A673 (cell line): ENCODE measurements at regions not wholly inside any gene's neighbourhood (a gene's known extent, or its start where the extent isn't known, plus 50 kb on each side); places are given as distances from the start of the nearest gene placed in this dataset.

Experiments used
- BruUV-seq: library from RNA; stranded (reverse); fragments of 400-500 nt; replicated peaks from 2 replicates; lab custom pipeline; 2021; lab: Mats Ljungman, UMichigan
- CTCF ChIA-PET: fragments of 300-600 bp; sonication (Branson Sonifier 250); formaldehyde crosslinking; loops from one replicate; lab custom pipeline; 2022; ENCODE audit warnings: antibody characterized with exemption; lab: Charles Lee
- POLR2A ChIA-PET: fragments of 300-600 bp; sonication (Branson Sonifier 250); formaldehyde crosslinking; loops from one replicate; lab custom pipeline; 2022; ENCODE audit warnings: antibody characterized with exemption; ENCODE audit not compliant: low non-redundant PET; lab: Charles Lee
- DNase-seq: peaks from one replicate; pipeline ENCODE4 v3.0.0-alpha.2; 2015; ENCODE audit warnings: low spot score
- H3K27ac ChIP-seq: fragments of 200-600 bp; sonication (generic); 2 replicates; pipeline ENCODE4 v1.5.1; 2016; ENCODE audit warnings: mixed run types, low read depth, mild to moderate bottlenecking, mixed read lengths, antibody characterized with exemption, low read length; ENCODE audit not compliant: poor library complexity, severe bottlenecking
- H3K27me3 ChIP-seq: fragments of 200-600 bp; sonication (generic); replicated peaks from 2 replicates; pipeline ENCODE4 v1.6.1; 2017; ENCODE audit warnings: mixed run types, low read depth, mild to moderate bottlenecking, mixed read lengths, antibody characterized with exemption, low read length; ENCODE audit not compliant: insufficient read depth, poor library complexity
- H3K36me3 ChIP-seq: fragments of 200-600 bp; sonication (generic); 2 replicates; pipeline ENCODE4 v1.6.1; 2016; ENCODE audit warnings: mixed run types, mild to moderate bottlenecking, mixed read lengths, antibody characterized with exemption, low read length; ENCODE audit not compliant: insufficient read depth, poor library complexity, severe bottlenecking
- H3K4me1 ChIP-seq: fragments of 200-600 bp; sonication (generic); 2 replicates; pipeline ENCODE4 v1.6.1; 2017; ENCODE audit warnings: mixed run types, mild to moderate bottlenecking, mixed read lengths, antibody characterized with exemption, low read length; ENCODE audit not compliant: insufficient read depth, poor library complexity, severe bottlenecking
- H3K4me3 ChIP-seq: fragments of 200-600 bp; sonication (generic); 2 replicates; pipeline ENCODE4 v1.5.1; 2016; ENCODE audit warnings: low read depth, mixed run types, mild to moderate bottlenecking, mixed read lengths, low read length; ENCODE audit not compliant: poor library complexity, severe bottlenecking
- H3K9me3 ChIP-seq: fragments of 200-600 bp; sonication (generic); 2 replicates; pipeline ENCODE4 v1.6.1; 2016; ENCODE audit warnings: mixed run types, low read depth, mild to moderate bottlenecking, mixed read lengths, antibody characterized with exemption, low read length; ENCODE audit not compliant: poor library complexity, severe bottlenecking
- CTCF ChIP-seq: fragments of 300-800, 200-600 bp; sonication (generic); conservative IDR thresholded peaks from 2 replicates; pipeline ENCODE4 v1.5.1; 2017; ENCODE audit warnings: low read depth, mild to moderate bottlenecking, antibody characterized with exemption, low read length, moderate library complexity, mixed read lengths
- EZH2 ChIP-seq: fragments of 200-600 bp; sonication (generic); IDR thresholded peaks from 2 replicates; pipeline ENCODE4 v1.6.1; 2017; ENCODE audit warnings: borderline replicate concordance, low read depth, mild to moderate bottlenecking, mixed read lengths, antibody characterized with exemption, low read length; ENCODE audit not compliant: poor library complexity, severe bottlenecking
- intact Hi-C: fragments of 100-400 bp; cut with micrococcal nuclease; formaldehyde crosslinking; loops from one replicate; pipeline ENCODE4 v1.10.0; 2022; ENCODE audit not compliant: unreplicated experiment

DNA sequence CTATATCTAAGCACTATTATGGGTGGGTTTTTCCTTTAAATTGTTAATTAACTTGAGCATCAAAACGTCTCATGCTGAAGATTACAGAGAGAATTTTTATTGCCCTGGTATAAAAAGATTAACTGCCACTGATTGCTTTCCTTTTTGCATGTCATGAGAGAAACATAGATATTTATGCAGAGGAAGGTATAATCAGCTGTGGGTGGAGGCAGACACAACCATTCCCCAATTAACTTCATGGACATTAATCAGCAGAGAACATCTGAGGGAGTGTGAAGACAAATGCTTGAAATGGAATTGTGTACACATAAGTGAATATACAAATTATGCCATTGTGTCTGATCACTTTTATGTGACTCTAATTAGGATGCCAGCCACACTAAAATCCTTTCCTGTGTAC lies 115.2 kb upstream of the CPHXL start:
- Histone ChIP-seq H3K27me3 (peaks cover 7% of the 10 kb centered on the region), H3K4me3 (no peak overlapping the region), H3K27ac (no peak overlapping the region), H3K9me3 (no peaks in the 10 kb centered on the region), H3K4me1 (no peaks in the 10 kb centered on the region), H3K36me3 (no peaks in the 10 kb centered on the region)
- POLR2A ChIA-PET: no interaction called here
- no peak for DNase-seq
- TF ChIP-seq EZH2: no peak
- TF ChIP-seq CTCF: no peak
- CTCF ChIA-PET: no interaction called here
- BruUV-seq: no TSS peak
- intact Hi-C loops: no loop called here

- no TSS peak for BruUV-seq
- Histone ChIP-seq H3K4me1 (no peaks in the 10 kb centered on the region), H3K27ac (no peak overlapping the region), H3K36me3 (no peaks in the 10 kb centered on the region), H3K4me3 (no peak overlapping the region), H3K9me3 (no peaks in the 10 kb centered on the region), H3K27me3 (peaks cover 19% of the 10 kb centered on the region)
- TF ChIP-seq EZH2: no peak
- no peak for TF ChIP-seq CTCF
- CTCF ChIA-PET: no interaction called here
- DNase-seq: no peak
- intact Hi-C loops: no loop called here
- POLR2A ChIA-PET: no interaction called here
Observed at GRCh38 chr16:75847172-75847571, 120.9 kb upstream of the CPHXL start.

GRCh38 chr16:75854152-75854551 lies 127.9 kb upstream of the CPHXL start:
- BruUV-seq: no TSS peak
- Histone ChIP-seq H3K4me3 (no peak overlapping the region), H3K27me3 (peaks cover 30% of the 10 kb centered on the region), H3K4me1 (no peaks in the 10 kb centered on the region), H3K9me3 (no peaks in the 10 kb centered on the region), H3K27ac (no peak overlapping the region), H3K36me3 (no peaks in the 10 kb centered on the region)
- DNase-seq: no peak
- POLR2A ChIA-PET: no interaction called here
- CTCF ChIA-PET: no interaction called here
- intact Hi-C loops: no loop called here
- TF ChIP-seq EZH2: no peak

DNA sequence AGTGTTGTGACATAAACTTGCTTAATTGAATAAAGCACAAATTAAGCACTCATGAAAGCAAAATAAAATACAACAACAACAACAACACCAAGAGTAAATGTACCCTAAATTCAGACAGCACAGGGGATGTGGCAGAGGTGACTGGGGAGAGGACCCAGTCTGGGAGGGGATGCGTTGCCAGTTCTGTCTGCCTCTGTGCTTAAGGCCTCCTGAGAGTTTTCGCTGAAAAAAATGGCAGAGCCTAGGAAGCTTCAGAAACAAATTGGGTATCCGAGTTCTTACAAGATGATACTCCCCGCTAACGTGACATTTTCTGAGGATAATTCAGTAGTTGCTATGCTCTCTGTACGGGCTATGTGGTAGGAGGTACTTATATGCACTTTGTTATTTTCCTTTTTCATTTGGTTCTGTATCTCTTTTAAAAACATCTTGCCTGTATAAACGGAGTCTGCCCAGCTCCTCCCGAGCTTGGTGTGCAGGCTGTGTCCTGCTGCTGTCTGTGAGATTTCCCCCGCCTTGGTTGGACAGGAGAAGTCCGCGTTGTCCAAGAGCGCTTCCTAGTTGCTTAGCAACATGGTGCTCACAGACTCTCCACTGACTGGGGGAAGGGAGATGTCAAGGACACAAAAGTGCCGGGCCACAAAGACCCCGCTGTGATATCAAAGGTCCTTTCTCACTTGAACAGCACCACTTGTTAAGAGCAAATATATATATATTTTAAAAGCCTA lies 134.2 kb upstream of the CPHXL start:
- peaks cover 30% of the 10 kb centered on the region for H3K27me3 ChIP-seq
- no peak overlapping the region for H3K27ac ChIP-seq
- H3K4me1 ChIP-seq: no peaks in the 10 kb centered on the region
- no peak overlapping the region for H3K4me3 ChIP-seq
- DNase-seq: no peak
- no TSS peak for BruUV-seq
- POLR2A ChIA-PET: no interaction called here
- H3K9me3 ChIP-seq: no peaks in the 10 kb centered on the region
- TF ChIP-seq EZH2: no peak
- no peak for TF ChIP-seq CTCF
- intact Hi-C loops: no loop called here
- H3K36me3 ChIP-seq: no peaks in the 10 kb centered on the region
- CTCF ChIA-PET: no interaction called here
